DMS53 treated with DMSO at 0.1 percent for 48 hours (cell line): ENCODE measurements at regions not wholly inside any gene's neighbourhood (a gene's known extent, or its start where the extent isn't known, plus 50 kb on each side); places are given as distances from the start of the nearest gene placed in this dataset.

ENCODE experiments used
- DNase-seq: peaks from one replicate; lab custom pipeline; 2025; ENCODE audit not compliant: unreplicated experiment; lab: John Stamatoyannopoulos, UW

DNA sequence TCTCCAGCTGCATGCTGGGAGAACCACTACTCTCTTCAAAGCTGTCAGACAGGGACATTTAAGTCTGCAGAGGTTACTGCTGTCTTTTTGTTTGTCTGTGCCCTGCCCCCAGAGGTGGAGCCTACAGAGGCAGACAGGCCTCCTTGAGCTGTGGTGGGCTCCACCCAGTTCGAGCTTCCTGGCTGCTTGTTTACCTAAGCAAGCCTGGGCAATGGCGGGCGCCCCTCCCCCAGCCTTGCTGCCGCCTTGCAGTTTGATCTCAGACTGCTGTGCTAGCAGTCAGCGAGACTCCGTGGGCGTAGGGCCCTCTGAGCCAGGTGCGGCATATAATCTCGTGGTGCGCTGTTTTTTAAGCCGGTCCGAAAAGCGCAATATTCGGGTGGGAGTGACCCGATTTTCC, 215.0 kb downstream of the STIM2 start:
- DNase-seq: peak; percentile 55

DNA sequence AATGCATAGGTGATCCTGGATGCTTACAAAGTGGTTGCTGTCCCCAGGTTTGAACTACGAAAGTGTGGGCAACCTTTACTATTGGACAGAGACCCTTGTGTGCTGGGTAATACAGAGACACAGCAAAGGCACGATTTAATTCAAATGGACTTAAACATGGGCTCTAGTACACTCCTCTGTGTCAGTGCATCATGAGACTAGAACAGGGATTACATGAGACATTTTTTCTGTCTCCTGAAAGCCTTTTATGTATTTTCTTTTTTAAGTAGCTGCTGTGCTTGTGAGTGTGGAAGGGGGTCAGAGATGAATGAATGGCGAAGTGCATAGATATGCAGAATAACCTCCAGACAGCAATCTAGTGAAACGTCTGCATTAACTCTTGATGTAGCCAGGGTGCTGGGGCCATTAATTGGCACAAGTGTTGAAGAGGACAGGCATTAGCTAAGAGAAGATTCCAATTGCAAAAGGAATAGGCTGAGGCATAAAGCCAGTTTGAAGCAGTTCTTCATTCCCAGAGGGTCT, 218.4 kb downstream of the STIM2 start:
- no peak for DNase-seq

DNA sequence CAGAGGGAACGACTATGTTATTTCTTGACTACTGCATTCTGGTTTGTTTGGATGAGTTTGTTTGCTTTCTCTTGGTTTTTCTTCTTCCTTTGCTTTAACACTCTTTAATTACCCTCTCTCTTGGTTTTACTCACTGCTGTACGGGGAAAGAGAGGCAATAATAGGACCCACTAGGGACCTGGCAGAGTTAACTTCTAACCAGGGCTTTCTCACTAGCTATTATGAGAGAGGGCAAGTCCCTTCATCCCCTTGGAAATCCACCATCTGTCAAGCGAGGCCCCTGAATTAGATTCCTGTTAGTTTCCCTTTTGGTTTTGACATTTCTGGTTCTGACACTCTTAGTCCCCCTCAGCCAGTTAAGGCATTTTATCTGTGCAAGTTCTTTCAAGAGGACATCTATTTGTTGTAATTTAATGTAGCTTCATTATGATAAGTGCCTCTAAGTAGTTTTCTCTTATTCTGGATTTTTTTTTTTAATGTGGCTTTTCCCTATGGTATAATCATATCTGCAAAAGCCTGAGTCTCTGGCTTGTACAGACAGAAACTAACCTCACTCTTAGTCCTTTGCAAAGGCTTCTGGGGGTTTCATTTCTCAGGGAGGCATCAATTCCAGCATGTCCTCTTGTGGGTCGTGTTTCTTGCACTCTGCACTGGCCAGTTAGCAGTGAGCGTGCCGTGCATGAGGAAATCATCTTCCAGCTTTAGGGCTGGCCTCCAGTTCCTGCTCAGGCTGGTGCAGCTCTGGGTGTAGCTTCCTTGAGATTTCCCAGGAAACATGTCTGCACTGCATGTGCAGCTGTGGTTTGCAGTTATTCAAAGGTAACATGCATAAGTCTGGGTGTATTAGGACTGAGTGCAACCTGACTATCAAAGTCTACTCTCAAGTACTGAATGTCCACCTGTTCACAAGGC, 221.3 kb downstream of the STIM2 start:
- DNase-seq: no peak

DNA sequence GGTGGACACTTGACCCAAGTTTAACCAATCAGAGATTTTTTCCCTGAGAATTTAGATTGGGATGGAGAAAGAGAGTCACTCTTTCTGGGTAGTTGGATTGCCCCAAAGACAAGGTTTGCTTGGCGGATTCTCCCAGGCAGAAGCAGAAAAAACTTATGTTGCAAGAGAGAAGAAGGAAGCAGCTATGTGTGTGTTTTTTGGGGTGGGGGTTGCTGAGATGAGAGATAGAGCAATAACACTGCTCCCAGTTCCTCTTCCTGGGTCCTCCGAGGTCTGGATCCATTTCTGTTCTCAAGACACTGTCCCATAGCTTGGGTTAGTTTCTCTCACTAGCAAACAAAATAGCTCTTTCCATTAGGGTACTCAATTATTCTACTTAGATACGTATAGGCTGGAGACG, 222.1 kb downstream of the STIM2 start:
- DNase-seq: no peak

DNA sequence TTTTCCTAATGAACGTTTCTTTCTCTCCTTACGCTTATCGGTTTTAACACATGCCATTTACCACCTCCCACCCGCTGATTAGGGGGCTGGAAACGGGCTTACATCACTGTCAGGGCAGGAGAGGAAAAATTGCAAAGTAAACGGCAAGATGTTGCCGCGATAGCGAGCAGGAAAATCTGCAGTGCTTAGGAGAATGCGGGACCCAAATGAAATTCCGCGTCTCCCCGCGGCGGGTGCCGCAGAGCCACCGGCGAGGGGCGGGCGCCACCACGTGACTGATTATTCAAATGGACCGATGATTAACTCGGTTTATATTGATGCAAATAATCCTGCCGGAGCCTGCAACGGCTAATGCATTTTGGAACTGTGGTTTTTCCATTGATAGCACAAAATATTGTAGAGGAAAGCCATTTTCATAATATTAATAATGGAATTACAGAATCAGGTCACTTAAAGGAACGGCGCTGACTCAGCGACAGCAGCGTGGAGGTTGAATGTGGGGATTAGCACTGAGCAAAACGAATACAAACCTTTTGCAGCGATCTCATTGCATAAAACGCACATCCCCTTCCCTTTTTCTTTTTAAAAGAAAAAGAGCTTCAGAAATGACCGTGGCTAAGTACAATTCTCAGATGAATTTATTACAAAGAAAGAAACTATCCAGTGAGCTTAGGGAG, 224.2 kb downstream of the STIM2 start:
- DNase-seq: peak; percentile 65

DNA sequence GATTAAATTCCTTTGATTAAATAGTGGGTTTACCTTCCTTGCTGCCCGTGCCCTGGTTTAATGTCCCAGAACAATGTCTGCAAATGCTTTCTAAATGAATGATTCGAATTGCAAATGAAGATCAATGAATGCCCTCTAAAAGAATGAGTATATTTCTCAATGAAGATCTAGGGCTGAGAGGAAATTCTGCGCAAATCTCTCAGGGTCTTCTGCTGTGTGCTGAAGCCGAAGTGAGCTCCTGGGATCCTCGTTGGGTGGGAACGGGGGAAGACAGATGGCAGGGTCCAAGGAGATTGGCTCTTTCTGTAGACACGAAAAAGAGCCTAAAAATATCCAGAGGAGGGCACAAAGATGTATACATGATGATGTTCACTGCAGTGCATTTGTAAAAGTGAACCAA, 224.8 kb downstream of the STIM2 start:
- DNase-seq: no peak

DNA sequence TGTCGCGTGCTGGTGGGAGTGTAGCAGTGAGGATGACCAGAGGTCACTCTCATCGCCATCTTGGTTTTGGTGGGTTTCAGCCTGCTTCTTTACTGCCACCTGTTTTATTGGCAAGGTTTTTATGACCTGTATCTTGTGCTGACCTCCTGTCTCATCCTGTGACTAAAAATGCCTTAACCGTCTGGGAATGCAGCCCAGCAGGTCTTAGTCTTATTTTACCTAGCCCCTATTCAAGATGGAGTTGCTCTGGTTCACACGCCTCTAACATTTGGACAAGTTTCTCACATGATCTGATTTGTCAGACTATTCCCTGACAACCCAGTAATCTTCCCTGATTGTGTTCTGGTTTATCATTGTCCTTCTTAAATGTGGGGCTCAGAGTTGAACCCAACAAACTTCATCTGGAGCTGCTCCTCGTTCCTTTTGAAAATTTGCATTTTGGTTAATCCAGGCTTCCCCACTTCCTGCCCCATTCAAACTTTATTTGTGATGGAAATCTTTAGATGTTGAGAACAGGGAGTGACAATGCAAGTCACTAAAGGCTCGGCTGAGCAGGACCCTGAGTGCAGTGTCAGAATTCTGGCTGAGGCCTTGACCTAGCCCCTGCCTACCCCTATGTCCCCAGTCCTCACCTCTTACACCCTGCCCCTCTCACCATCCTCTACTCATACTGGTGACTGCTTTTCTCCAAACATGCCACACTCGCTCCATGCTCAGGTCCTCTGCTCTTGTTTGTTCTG, 226.8 kb downstream of the STIM2 start:
- DNase-seq: no peak

DNA sequence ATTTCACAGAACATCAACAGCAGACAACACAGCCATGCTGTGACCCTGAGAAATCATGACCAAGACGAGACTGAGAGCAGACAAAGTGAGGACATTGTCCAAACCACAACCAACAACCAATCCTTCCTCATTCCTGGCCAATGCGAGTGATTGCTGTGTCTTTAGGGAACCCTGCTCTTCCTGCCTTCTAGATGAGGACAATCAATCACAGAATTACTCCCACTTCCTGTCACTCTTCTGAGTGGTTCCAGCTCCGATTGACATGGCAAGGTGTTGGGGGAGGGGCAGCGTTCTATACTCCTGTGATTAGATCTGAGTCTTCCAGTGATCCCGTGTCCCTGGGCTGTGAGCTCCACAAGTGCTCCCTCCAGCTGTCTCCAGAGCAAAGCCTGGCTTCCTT, 227.8 kb downstream of the STIM2 start:
- DNase-seq: peak; percentile 57

DNA sequence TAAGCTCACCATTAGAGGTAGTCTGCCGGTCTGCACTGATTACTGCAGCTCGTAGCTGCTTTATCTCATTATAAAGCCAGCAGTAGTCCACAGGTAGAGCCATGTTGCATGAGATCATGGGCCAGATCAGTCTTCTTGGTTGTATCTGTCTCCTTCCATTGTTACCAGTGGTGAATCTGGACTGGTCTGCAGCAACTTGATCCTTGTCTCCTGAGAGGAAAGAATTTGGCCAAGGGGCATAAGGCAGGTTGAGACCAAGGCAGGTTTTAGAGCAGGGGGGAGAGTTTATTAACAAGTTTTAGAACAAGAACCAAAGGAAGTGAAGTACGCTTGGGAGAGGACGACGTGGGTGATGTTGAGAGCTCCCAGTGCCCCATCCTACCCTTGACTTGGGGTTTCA, 228.5 kb downstream of the STIM2 start:
- no peak for DNase-seq

DNA sequence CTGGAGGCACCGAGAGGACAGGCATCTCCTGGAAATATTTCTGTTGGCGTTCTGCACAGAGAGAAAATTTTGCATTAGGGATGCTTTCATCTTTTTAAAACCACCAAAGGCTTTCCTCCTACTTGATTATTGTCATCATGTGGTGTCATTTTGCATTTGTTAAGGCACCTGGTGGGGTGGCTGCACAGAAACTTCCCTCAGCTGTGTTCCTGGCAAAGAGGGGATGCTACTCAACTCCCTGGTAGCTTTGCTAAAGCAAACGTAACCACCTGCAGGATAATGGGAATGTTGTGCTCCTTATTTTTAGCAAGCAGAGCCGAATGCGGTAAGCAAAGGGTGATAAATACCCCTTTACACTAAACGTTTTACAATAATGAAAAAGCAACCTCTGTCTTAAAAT, 229.8 kb downstream of the STIM2 start:
- no peak for DNase-seq

DNA sequence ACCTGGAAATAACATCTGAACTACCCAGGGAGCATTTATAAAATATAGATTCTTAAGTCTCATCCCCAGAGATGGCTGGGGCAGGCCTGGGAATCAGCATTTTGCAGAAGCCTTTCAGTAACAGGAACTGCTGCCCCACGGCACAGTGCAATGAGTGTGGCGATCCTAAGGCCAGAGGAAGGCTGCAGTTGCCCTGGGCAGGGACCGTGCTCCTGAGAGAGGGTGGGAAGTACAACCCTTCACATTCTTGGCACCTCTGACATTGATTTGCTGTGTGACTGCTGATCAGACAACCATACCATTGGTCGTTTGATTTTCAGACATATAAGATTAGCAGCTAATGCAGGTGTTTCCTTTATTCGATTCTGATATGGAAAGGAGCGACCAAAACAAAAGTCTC, 233.6 kb downstream of the STIM2 start:
- DNase-seq: no peak

DNA sequence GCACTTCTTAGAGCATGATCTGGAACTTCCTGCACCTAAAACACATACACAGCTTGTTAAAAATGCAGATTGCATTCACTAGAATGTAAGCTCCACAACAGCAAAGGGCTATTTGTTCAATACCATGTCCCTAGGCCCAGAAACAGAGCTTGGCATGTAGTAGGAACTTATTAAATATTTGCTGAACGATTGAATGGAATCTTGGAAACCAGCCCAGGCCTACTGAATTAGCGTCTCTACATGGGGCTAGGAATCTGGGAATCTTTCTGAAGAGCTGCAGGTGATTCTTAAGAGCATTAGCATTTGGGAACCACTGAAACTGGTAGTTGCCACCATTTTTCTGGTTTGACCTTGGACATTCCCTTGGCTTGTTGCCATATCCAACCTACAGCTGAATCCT, 234.1 kb downstream of the STIM2 start:
- no peak for DNase-seq

DNA sequence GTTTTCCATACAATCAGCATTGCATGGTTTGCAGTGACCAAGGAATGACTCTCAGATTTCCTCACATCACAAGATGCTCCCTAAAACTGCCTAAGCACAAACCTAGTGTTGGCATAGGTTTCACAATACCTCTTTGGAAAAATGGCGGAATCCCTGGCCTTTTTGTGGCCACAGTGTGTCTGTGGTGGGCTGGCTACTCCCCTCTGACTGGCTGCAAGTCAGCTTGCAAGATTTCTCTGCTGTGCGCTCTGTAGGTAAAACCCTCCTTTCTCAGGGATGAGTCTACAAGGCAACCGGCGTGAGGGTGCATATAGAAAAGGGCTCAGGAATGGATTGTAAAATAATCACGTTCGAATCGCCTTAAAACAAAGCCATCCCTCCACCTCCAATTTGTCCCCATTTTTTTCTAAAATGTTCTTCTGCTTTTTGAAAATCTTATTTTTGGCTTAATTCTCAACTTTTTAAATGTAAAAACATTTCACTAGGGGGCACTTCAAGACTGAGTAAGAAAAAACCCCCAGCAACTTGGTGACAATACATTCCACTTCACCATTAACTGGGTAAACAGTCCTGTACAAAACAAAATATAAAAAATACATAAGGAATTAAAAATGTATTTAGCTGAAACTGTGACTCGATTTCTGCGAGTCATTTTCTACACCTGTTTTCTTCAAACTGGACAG, 235.6 kb downstream of the STIM2 start:
- DNase-seq: no peak

DNA sequence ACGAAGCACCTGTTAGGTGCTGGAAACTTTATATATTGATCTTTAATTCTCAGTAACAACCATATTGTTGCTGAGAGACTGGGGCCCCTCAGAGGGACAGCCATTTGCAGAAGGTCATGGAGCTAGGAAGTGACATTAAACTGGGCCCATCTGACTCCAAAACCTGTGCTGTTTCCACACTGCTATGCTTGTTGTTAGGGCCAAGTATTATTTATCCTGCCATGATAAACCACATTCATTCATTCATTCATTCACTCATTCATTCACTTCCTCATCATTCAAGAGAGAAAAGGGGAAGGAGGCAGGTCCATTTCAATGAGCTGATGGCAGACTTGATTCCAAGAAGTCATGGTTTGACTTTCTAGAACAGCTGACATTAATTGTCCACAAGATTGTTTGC, 237.4 kb downstream of the STIM2 start:
- DNase-seq: no peak

DNA sequence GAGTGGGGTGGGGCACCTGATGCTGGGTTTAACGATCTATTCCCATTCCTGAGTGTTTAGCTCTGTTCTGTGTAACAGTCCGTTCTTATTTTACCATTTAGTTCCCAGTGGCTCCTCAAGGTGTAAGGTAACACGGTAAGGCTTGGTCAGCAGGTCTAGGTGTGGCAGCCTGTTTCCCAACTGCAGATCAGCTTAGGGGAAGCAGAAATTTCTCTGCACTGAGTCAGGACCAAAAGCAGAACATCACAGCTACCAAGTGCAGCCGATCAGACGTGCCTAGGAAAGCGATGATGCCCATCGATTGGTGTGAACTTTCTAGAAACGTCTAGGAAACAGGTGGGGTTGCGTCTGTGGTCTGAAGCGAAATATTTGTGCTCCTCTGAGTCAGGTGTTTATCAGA, 240.1 kb downstream of the STIM2 start:
- no peak for DNase-seq

DNA sequence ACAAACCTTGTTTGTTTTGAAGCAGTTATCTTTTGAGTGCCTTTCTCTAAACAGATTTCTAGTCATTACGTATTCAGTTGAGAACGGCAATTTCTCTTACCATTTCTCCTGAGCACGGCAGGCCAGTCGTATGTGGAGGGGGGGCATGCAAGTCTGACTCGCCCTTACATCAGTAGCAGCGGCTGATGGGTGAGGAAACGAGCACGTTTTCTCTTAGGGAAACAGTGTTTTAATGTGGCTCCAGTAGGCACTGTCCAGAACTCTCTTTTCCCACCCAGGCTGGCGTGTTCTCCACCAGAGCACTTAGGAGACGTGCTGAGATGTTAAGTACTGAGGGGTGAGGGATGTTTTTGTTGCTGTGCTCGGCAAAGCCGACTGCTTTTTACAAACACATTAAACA, 240.5 kb downstream of the STIM2 start:
- no peak for DNase-seq

DNA sequence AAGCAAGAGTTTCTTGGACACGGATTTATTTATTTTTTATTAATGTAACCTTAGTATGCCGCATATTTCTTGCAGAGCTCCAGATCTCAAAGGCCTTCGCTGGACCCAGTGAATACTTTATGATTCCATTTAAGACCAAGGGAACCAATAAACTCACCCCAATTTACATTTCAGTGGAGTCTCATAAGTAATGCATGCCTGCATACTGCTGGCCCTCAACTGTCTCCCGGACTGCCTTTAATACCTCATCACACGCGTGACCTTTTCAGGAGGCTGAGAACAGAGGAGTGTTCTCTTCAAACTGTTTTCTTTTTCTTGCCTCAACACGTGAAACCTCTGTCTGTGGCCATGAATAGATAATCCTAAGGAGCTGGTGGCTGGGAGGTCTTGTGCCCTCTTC, 240.9 kb downstream of the STIM2 start:
- DNase-seq: no peak

DNA sequence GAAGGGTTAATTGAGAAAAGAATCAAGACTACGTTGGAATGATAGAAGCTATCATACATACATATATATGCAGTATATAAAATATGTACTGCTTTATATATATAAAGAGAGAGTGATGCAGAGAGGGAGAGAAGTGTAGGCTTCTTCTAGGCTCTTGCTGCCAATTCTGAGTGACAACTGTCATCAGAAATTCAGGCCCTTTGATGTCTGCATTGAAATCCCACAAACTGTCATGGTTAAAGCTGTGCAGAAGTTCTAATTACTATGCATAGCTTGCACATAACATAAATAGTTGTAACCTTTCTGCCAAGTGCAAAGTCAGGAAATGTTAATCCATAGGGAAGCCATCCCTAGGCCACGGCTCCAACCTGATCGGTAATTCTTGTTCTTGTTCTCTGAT, 251.0 kb downstream of the STIM2 start:
- DNase-seq: no peak

DNA sequence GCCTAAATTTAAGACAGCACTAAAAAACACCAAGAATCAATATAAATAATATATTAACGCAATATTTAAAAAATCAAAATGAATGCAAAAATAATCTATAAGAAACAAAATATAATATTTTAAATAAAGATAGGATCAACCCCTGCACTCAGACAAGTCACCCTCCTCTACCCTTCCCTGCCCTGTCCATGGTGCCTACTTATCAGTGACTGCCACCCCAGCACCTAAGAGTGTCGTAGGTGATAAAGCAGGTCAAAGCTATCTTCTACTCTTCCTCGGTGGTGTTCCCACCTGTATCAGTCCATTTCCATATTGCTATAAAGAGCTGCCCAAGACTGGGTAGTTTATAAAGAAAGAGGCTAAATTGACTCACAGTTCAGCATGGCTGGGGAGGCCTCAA, 251.9 kb downstream of the STIM2 start:
- DNase-seq: no peak

DNA sequence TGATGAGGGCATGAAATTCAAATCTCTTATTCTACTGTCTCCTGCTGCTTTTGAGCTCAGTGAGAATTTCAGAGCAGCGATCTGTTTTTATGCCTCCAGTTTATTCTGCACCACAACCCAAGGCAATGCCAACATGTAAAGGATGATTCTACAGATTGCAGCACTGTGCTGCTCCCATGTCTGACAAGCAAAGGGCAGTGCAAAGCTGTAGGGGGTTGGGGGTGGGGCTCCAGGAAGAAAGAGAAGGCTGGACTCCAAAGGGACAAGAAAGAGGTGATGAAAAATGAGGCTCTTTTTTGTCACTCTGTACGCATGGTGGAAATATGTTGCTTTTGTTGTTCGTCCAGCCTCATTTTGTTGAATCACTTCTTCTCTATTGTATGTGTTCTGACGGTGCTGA, 254.6 kb downstream of the STIM2 start:
- no peak for DNase-seq

DNA sequence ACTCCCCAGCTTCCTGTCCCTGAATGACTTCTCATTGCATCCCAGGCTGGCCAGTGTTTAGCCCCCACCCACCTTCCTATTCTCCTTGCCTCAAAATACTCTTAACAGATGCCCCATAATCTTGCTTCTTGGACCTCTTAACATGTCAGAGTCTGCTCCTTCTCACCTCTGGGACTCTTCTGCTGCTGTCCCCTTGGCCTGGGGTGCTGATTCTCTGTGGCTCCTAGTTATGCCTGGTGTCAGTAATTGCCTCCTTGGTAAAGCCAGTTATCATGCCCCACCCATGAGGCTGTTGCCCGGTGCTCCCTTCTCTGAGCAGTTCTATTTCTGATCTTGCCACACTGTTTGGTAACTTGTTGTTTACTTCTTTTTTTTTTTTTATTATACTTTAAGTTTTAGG, 256.8 kb downstream of the STIM2 start:
- no peak for DNase-seq
